Stimulated activated CD8-positive, alpha-beta memory T cell treated with anti-CD3 and anti-CD28 coated beads, Interleukin-7, amount 100 ng/mL, for 4 hours (primary cell): ENCODE measurements at regions not wholly inside any gene's neighbourhood (a gene's known extent, or its start where the extent isn't known, plus 50 kb on each side); places are given as distances from the start of the nearest gene placed in this dataset.
A peak's percentile ranks its signal among the peaks of the same experiment; 100 is the strongest.

Source experiments
- DNase-seq, 2 donors: peaks; one replicate each; pipeline ENCODE4 v3.0.0-alpha.2; 2020; ENCODE audit warnings: low read depth in 2 of 2

DNA sequence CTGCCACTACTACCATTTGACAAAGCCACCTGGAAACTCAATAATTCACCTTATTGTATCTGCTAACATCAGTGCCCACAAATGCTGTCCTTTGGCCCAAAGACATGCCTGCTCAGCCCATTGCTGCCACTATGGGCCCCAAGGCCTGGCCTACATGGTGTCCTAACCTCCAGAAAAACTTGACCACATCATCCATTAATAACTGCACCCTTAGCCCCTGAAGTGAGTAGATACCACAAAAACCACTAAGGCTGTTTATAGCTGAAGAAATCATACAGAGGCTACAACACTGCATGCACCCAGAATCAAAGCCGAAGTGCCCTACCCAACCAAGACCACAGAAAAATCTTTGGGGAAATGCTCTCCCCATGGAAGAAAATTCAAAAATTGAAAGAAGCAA, 932.8 kb upstream of the SLITRK6 start:
- no peak for DNase-seq

DNA sequence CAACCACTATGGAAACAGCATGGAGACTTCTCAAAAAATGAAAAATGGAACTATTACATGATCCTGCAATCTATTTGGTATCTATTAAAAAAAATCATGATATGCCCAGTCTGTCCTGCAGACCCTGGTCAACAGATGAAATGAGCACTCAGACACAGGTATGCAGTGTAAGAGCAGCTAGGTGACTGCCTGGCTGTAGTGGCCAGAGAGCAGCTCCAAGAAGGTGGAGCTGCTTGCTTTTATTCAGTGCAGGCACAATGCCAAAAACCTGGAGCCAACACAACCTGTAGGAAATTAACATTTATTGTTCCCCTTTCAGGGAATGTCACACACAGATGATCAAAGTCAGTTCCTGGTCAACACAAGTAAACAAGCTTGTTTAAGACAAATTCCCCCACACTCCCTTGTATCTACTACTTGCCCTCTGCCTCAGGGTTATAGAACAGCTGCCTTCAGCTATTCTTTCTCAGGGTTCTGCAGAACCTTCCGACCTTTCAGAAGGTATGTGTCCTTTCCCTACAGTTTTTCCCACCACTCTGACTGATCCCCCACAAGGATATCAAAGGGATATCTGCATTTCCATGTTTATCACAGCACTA, 933.7 kb upstream of the SLITRK5 start:
- no peak for DNase-seq

DNA sequence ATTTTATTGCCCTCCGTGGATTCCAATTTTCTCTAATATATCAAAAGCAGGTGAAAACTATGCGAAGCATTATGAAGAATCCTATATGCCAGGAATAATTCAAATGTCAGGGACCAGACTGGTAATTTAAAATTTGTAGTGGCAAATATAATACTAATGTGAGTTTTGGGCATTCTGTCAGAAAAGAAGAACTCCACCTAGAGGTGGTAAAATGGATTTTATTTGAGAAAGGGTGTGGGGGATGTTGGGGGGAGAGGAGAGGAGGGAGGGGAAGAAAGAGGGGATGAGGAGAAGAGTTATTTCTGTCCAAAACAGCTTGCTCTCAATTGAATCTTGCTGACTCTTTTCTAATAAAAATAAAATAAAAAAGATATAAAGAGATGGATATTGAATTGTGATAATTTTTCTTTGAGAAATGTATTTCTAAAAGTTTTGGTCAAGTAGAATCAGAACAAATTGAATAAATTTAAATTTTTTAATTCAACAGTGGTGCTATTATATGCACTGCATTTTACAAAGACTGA, 929.3 kb upstream of the SLITRK5 start:
- no peak for DNase-seq

DNA sequence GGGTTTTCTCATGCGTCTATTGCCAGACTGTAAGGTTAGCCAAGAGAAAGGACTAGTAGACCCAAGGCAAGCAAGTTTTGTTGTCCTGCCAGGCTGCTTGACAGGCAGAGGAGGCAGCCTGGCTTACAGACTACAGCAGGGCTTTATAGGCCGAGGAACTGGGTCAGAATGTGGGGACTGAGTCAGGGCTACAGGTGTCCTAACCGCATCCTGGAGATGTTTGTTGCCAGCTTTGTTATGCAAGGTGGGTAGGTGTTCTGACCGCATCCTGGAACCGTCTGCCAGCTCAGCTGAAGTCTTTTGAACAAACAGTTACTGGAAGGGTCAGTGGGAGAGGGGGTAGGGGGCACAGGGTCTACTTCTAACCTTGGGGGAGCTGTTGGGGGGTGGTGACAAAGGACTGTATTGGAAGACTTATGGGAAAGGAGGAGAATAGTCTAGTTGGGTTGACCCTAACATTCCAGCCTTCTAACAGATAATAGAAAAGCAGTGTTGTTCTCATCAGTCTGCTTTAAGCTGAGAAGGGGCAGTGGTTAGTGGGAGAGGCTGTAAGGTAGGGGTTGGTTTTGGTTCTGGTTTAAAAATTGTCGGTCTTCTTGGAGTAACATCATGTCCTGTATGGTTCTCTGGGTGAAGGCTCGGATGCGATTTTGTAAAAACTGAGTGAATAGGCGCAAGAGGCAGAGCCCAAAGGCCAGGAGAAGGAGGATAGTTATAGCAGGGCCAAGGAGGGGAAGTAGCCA, 913.8 kb upstream of the SLITRK5 start:
- DNase-seq = peak; percentile 5 to 12

DNA sequence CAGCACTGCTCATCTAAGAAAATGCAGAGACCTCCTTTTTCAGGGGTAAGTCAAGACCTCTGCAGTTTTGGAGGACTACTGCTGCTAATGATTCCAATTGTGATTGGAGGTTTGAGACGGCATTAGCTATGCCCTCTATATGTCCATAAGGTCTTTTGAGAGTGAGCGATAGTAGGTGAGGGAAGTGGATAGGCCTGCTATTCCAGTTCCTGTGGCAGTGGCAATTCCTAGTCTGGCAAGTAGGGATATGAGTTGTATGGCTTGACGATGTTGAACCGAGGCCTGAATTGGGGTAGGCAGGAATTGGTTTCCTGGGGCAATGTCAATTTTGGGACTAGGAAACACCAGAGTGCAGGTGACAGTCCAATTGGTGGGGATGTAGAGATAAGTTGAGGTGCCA, 913.1 kb upstream of the SLITRK5 start:
- no peak for DNase-seq

DNA sequence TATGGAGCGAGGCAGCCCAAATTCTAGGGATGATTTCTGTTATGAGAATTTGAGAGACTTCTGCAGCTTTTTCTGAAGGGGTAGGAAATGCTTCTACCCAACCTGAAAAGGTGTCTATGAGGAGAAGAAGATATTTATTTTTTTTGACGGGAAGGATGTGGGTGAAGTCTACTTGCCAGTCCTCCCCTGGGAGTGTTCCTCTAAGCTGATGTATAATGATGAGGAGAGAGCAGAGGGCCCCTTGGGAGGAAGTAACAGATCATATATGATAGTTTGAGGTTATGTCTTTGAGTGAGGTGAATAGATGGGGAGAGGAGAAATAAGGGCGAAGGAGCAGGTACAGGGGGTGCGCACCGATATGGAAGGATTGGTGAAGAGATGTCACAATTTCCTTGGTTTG, 910.6 kb upstream of the SLITRK5 start:
- no peak for DNase-seq

DNA sequence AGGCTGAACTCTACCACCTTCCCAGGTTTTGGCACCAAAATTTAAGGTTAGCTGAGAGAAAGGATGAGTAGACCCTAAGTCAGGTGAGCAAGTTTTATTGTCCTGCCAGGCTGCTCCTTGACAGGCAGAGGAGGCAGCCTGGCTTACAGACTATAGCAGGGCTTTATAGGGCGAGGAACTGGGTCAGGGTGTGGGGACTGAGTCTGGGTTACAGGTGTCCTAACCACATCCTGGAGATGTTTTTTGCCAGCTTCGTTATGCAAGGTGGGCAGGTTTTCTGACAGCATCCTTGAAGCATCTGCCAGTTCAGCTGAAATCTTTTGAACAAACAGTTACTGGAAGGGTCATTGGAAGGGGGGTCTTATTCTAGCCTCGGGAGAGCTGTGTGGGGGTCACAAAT, 905.7 kb upstream of the SLITRK5 start:
- DNase-seq = no peak

DNA sequence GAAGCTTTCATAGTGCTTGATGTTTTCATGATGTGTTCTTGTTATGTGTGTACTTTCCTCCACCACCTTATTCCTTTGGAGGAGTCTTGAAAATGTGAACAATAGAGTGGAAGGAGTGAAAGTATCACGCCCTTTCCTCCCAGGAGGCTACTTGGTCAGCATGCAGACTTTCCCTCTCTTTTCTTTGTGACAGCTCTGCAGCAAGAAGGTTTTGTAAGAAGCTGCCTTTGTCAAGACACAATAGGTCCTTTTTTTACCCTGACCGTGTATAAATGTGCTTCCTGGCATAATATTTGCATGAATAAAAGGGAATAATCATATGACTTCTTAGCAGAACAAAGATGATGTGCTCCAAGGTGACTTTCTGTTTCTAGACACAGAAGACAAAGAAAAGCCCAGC, 882.6 kb upstream of the SLITRK5 start:
- DNase-seq = no peak

DNA sequence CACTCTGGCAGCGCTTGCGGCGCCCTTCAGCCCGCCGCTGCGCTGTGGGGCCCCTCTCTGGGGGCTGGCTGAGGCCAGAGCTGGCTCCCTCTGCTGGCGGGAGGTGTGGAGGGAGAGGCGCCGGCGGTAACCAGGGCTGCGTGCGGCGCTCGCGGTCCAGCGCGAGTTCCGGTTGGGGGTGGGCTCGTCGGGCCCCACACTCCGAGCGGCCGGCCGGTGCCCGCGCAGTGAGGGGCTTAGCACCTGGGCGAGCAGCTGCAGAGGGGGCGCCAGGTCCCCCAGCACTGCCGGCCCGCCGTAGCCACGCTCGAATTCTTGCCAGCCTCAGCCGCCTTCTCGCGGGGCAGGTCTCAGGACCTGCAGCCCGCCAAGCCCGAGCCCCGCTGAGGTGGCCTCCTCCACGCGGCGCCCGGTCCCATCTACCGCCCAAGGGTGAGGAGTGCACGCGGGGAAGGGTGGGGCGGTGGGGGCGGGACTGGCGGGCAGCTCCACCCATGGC, 879.0 kb upstream of the SLITRK5 start:
- no peak for DNase-seq

DNA sequence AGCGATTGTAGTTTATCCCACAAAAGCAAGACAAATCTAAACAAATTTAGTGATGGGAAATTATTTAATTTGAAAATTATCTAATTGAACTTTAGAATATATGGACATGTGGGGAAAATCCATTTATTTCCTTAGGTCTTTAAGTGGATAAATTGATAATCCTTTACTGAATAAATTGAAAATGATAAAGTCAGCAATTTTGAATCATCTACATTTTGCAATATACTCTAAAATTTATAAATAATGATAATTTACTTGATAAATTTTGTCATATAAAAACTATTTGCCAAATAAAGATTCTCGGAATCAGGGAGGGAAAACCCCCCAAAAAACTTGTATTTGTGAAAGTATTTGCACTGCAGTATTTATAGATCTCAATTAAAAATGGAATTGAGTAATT, 875.3 kb upstream of the SLITRK5 start:
- DNase-seq = no peak

DNA sequence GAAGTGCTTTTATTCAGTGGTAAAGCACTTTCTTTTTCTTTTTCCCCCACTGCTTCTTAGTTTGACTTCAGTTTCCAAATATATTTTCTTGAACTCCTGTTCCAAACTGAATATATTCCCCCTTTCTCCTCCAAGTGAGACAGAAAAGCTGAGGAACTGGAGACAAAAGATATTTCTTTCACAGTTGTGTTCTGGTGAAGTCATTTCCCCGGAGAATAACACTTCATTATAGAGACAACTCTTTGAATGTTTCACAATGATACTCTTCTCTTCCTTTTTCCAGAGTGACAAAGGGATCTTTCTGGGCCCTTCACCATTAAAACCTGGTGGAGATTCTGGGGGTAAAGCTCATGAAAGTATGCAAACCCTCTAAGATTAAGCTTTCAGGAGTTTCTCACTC, 860.8 kb upstream of the SLITRK5 start:
- DNase-seq = no peak

DNA sequence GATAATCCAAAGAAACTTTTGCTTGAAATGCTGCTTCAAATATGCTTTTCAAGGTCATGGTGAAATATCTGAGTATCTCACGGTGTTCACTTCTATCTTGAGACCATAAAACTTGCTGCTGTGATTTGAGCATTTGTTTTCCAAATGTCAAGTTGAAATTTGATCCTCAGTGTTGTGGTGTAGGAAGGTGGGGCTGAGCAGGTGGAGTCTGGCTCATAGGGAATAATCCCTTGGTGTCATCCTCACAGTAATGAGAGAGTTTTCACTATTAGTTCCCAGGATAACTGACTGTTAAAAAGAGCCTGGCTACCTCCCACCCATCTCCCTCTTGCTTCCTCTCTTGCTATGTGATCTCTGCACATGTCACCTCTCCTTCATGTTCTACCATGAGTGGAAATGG, 858.0 kb upstream of the SLITRK5 start:
- no peak for DNase-seq

DNA sequence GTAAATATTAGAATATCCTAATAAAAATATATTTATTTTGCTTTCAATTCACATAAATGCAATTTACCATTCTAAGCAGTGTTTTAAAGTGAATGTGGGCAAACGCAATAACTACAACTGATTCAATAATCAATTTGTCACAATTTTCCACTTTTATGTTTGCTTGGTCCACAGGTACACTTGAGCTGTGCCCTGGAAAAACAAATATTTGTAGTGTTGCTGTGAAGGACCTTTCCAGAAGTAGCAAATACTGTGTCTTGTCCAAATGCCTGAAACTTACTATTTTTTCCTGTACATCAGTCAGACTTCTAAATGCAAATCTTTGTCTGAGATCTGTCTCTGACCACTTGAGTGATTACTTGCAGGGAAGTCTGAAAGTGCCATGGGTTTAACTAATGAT, 845.8 kb upstream of the SLITRK5 start:
- no peak for DNase-seq

DNA sequence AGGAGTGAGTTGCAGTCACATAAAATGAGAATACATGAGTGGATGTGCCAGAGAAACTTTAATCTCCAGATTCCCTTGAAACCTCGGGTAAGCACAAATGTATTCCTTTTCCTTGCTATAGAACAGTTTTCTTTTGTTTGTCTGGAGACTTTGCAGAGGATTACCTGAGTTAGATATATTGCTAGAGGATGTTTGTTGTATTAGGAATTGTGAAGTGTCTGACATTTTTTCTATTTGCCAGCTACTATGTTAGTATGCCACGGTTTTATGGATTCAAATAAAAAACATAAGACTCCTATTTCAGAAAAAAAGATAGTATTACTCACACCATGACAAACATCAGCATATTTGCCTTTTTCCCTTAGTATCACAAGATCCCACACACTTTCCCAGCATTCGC, 844.9 kb upstream of the SLITRK5 start:
- DNase-seq = no peak

DNA sequence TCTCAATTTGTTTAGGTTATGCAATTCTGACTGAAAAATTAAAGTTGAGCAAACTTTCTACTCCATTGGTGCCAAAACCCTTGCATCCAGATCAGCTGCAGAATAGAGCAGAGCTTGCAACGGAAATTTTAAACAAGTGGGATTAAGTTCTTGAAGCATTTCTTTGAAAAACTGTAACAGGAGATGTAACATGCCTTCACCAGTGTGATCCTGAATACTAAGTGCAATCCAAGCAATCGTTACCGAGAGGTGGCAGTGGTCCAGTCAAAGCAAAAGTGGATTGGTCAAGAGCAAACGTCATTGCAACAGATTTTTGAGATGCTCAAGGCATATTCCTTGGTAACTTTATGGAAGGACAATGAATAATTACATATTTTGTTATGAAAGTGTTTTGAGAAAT, 841.1 kb upstream of the SLITRK5 start:
- no peak for DNase-seq

DNA sequence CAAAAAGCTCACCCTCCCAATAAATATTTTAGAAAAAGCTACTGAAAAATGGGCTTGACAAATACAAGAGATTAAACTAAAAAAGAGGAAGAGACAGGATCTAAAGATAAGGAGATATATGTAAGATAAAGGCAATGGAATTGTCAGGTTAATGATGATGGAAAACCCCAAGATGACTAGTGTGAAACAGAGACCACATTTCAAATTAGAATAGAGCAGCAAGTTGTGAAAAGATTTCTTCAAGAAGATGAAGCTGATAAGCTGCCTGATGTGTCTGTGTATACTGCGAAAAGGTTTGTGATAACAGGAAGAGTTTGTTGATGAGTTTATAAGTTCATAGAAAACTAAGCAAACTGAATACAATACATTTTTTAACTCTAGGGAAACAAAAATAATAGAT, 840.1 kb upstream of the SLITRK5 start:
- DNase-seq = no peak

DNA sequence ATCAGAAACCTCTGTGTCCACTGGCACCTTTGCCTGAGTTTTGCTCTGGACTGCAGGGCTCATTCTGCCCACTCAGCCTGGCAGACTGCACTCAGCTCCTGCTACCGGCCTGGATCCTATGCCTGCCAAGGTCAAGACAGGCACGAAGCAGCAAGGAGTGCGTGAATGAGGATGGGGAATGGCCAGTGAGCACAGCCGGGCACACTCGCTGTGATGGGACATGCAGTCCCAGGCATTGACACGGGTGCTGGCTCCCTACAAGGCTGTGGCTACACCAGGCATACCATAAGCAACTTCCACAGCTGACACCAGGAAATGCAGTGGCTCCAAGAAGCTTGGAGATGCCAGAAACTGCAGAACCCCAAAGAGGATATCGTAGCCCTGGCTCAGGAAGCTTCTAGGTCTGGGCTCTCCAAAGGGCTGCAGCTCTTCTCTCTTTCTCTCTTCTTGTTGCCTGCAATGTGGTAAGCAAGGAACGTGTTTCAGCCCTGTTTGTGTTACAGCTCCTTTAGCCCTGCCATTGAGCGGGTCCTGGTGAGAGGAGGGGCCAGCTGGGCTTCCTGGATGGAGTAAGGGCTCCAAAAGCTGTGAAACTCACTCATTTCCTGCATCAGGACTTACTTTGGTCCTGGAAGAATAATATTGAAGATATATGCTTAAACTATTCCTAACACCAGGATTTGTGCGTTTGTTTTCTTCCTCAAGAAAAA, 832.6 kb upstream of the SLITRK5 start:
- no peak for DNase-seq

DNA sequence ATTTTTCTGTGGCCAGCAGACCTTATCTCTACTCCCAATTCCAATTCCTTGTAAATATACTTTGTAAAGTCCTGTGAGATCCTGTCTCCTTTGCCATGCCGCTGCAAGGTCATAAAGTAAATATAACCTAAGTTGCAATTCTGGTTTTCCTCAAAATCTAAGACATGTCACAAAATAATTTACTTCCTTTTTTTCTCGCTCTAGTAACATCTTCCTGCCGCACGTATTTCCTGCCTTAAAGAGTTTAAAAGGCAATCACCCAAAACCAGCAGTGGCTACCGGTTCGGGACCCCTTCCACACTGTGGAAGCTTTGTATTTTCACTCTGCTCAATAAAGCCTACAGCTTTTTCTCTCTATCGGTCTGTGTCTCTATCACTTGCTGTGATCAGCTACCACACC, 832.0 kb upstream of the SLITRK5 start:
- no peak for DNase-seq

DNA sequence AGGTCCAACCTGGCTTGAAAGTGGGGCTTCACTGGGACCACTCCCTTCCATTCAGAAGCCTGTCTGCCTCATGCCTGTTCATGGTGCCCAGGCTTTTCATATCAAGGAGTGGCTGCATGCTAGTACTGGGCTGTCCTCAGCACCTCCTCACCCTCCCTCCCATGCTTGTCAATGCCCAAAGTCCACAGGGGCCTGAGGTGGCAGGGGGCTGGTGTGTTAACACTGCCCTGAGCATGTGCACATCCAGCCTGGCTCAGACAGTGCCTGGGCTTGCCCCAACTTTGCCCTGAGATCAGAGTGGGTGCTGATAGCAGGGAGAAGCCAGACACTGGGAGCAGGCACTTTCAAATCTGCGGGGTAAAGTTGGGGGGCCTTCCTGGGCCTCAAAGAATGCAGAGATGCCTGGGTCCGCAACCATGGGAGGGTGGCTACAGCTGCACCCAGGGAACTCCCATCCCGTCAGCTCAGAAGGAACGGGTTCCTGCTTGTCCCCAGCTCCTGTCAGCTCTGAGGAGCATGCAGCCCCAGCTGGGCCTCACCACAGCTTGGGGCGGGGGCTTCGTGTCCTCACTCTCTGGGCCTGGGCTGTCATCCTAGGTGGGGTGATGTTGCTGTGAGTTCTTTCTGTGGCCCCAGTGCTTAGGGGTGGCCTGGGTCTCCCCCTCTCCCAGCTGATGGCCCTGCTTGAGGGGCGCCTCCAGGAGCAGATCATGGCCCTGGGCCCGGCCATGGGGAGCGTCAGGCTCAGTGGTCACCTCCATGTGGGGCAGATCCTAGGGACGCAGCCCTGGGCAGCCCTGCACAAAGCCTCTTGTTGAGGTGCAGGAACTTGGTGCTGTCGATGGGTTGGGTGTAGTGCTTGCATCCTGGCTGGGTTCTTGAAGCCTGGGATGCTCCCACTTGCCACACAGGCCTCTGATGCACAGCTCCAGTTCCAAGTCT, 830.6 kb upstream of the SLITRK5 start:
- no peak for DNase-seq

DNA sequence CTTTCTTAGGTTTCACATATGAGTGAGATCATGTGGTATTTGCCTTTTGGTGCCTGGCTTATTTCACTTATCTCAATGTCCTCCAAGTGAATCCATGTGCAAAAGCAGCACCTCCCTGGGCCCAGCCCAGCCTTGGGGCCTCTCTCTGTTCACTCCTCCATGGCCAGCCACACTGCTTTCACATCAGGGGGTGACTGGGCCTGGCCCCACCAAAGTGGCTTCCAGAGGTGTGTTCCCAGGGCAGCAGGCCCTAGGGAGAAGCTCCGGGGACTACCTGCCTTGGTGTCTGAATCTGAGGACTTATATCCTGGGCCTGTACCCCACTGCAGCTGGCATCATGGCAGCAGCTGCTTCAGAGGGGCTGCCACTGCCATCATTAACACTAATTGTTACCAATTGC, 829.9 kb upstream of the SLITRK5 start:
- no peak for DNase-seq

DNA sequence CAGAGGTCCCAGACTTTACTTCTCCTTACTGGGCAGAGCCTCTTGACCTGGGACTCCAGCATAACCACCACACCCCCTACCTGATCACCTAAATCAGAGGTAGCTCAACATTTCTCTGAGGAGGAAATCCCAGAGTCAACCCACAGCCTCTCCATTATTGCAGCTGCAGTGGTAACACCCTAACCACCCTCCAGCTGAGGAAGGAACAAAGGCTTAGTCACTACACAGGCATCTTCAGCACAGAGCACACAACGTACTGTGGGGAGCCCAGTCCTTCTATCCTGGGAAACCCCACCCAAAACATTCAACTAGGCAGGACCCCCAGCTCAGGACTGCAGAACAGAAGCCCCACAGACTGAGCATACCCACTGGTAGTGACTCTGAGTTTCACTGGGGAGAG, 824.7 kb upstream of the SLITRK5 start:
- no peak for DNase-seq

DNA sequence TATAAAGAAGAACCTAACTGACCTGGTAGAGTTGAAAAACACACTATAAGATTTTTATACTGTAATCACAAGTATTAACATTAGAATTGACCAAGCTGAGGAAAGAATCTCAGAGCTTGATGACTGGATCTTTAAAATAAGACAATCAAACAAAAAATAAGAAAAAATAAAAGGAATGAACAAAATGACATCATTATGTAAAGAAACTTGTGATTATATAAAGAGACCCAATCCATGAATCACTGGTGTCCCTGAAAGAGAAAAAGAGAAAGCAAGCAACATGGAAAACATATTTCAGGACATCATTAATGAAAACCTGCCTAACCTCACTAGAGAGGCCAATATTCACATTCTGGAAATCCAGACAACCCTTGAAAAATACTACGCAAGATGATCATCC, 822.5 kb upstream of the SLITRK5 start:
- no peak for DNase-seq
